Fibroblast of the conjunctiva (primary cell): ENCODE measurements at regions not wholly inside any gene's neighbourhood (a gene's known extent, or its start where the extent isn't known, plus 50 kb on each side); places are given as distances from the start of the nearest gene placed in this dataset.

Experiments
- DNase-seq: peaks from one replicate; pipeline ENCODE4 v3.0.0-alpha.2; 2010; ENCODE audit warnings: low read depth

- no peak for DNase-seq
Observed at GRCh38 chr4:96316776-96317175, 476.9 kb downstream of the PDHA2 start.

GRCh38 chr4:96317891-96318290 lies 478.0 kb downstream of the PDHA2 start:
- no peak for DNase-seq

GRCh38 chr4:96326846-96327245 lies 487.0 kb downstream of the PDHA2 start:
- DNase-seq: no peak

GRCh38 chr4:96342196-96342595 lies 502.3 kb downstream of the PDHA2 start:
- DNase-seq: no peak

GRCh38 chr4:96342790-96343455 lies 503.0 kb downstream of the PDHA2 start:
- DNase-seq: no peak

- DNase-seq: no peak
Observed at GRCh38 chr4:96343836-96344235, 503.9 kb downstream of the PDHA2 start.

GRCh38 chr4:96347582-96347981 lies 507.7 kb downstream of the PDHA2 start:
- DNase-seq: no peak

GRCh38 chr4:96352051-96352517 lies 512.2 kb downstream of the PDHA2 start:
- no peak for DNase-seq

- DNase-seq: no peak
Observed at GRCh38 chr4:96354036-96354712, 514.3 kb downstream of the PDHA2 start.

GRCh38 chr4:96355414-96355813 lies 515.5 kb downstream of the PDHA2 start:
- DNase-seq: no peak

GRCh38 chr4:96356591-96357370 lies 516.9 kb downstream of the PDHA2 start:
- no peak for DNase-seq

GRCh38 chr4:96366632-96367031 lies 526.7 kb downstream of the PDHA2 start:
- DNase-seq: no peak

- no peak for DNase-seq
Observed at GRCh38 chr4:96375367-96375766, 535.5 kb downstream of the PDHA2 start.

GRCh38 chr4:96379524-96379923 lies 539.6 kb downstream of the PDHA2 start:
- DNase-seq: no peak

- DNase-seq: no peak
Observed at GRCh38 chr4:96380106-96380505, 540.2 kb downstream of the PDHA2 start.

GRCh38 chr4:96383349-96383748 lies 543.5 kb downstream of the PDHA2 start:
- DNase-seq: no peak

- DNase-seq: no peak
Observed at GRCh38 chr4:96389770-96390169, 549.9 kb downstream of the PDHA2 start.

- no peak for DNase-seq
Observed at GRCh38 chr4:96390404-96390803, 550.5 kb downstream of the PDHA2 start.

GRCh38 chr4:96395747-96396146 lies 555.9 kb downstream of the PDHA2 start:
- DNase-seq: no peak

- DNase-seq: no peak
Observed at GRCh38 chr4:96406742-96407141, 566.8 kb downstream of the PDHA2 start.

- no peak for DNase-seq
Observed at GRCh38 chr4:96407225-96407624, 567.3 kb downstream of the PDHA2 start.

GRCh38 chr4:96407738-96408463 lies 568.0 kb downstream of the PDHA2 start:
- DNase-seq: no peak
